Neural cell (in vitro differentiated cells): ENCODE measurements at regions not wholly inside any gene's neighbourhood (a gene's known extent, or its start where the extent isn't known, plus 50 kb on each side); places are given as distances from the start of the nearest gene placed in this dataset.

Source experiments
- EZH2 ChIP-seq: fragments of 200-600, 300-800 bp; shearing (Covaris generic), sonication (generic); IDR thresholded peaks from 2 replicates; pipeline ENCODE4 v1.6.1; 2014; ENCODE audit warnings: antibody characterized with exemption, low read length, borderline replicate concordance, mild to moderate bottlenecking; ENCODE audit not compliant: insufficient read depth, poor library complexity, severe bottlenecking
- MXI1 ChIP-seq: fragments of 450-650 bp; conservative IDR thresholded peaks from 2 replicates; pipeline ENCODE4 v1.6.1; 2014; ENCODE audit warnings: antibody characterized with exemption, mild to moderate bottlenecking; ENCODE audit not compliant: poor library complexity, severe bottlenecking
- POLR2AphosphoS5 ChIP-seq: IDR thresholded peaks from 2 replicates; pipeline ENCODE4 v1.6.1; 2012
- RAD21 ChIP-seq: fragments of 450-650 bp; conservative IDR thresholded peaks from 2 replicates; pipeline ENCODE4 v1.6.1; 2014; ENCODE audit warnings: antibody characterized with exemption, mild to moderate bottlenecking, moderate library complexity
- TAF1 ChIP-seq: IDR thresholded peaks from 2 replicates; pipeline ENCODE4 v1.6.1; 2012; ENCODE audit warnings: low read depth
- TF ChIP-seq, protein P1 (sequence below): fragments of 450-650 bp; IDR thresholded peaks from 2 replicates; pipeline ENCODE4 v1.5.1; 2014; ENCODE audit warnings: antibody characterized with exemption, mild to moderate bottlenecking, moderate library complexity; ENCODE audit not compliant: poor library complexity, severe bottlenecking

DNA sequence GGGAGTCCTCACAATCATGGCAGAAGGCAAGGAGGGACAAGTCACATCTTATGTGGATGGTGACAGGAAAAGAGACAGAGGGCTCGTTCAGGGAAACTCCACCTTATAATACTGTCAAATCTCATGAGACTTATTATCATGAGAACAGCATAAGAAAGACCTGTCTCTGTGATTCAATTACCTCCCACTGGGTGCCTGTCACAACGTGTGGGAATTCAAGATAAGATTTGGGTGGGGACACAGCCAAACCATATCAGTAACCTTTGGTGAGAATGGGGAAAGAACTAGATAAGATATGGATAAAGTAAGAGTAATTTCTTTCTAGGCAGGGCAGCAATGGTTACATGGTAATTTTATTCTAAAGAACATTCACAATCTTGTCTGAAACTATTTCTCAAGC lies 344.9 kb upstream of the KLF12 start:
- TF ChIP-seq, protein P1, sequence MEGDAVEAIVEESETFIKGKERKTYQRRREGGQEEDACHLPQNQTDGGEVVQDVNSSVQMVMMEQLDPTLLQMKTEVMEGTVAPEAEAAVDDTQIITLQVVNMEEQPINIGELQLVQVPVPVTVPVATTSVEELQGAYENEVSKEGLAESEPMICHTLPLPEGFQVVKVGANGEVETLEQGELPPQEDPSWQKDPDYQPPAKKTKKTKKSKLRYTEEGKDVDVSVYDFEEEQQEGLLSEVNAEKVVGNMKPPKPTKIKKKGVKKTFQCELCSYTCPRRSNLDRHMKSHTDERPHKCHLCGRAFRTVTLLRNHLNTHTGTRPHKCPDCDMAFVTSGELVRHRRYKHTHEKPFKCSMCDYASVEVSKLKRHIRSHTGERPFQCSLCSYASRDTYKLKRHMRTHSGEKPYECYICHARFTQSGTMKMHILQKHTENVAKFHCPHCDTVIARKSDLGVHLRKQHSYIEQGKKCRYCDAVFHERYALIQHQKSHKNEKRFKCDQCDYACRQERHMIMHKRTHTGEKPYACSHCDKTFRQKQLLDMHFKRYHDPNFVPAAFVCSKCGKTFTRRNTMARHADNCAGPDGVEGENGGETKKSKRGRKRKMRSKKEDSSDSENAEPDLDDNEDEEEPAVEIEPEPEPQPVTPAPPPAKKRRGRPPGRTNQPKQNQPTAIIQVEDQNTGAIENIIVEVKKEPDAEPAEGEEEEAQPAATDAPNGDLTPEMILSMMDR = no peak
- no peak for TF ChIP-seq TAF1
- no peak for TF ChIP-seq RAD21
- TF ChIP-seq MXI1 = no peak
- TF ChIP-seq EZH2 = no peak
- TF ChIP-seq POLR2AphosphoS5 = no peak
